ENCODE measurements at regions not wholly inside any gene's neighbourhood (a gene's known extent, or its start where the extent isn't known, plus 50 kb on each side); places are given as distances from the start of the nearest gene placed in this dataset.

DNA sequence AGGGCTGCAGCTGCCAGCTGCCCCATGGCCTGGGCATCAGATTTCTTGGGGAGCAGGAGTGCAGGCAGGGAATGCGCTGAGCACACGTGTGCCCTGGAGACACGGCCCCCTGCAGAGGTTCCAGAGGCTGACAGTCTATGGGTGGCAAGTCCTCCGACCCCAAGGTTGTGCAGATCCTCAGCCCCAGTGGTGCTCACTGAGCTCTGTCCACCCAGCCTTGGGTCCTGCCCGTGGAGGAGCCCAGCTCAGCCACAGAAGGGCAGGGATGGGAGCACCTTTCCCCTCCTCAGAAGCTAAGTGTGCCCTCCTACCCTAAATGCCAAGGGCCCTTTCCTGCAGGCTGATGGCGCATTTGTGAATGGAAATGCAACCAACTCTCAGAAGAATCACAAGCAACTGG, 341.0 kb downstream of the IRX2 start:
- TF ChIP-seq EZH2phosphoT487 (IDR thresholded peaks at IDR 0.05; ENCODE audit: low read length) (no peak), EZH2 (optimal IDR thresholded peaks at IDR 0.05; ENCODE audit: low read depth, low read length) (no peak)
- TF ChIP-seq, protein P1, sequence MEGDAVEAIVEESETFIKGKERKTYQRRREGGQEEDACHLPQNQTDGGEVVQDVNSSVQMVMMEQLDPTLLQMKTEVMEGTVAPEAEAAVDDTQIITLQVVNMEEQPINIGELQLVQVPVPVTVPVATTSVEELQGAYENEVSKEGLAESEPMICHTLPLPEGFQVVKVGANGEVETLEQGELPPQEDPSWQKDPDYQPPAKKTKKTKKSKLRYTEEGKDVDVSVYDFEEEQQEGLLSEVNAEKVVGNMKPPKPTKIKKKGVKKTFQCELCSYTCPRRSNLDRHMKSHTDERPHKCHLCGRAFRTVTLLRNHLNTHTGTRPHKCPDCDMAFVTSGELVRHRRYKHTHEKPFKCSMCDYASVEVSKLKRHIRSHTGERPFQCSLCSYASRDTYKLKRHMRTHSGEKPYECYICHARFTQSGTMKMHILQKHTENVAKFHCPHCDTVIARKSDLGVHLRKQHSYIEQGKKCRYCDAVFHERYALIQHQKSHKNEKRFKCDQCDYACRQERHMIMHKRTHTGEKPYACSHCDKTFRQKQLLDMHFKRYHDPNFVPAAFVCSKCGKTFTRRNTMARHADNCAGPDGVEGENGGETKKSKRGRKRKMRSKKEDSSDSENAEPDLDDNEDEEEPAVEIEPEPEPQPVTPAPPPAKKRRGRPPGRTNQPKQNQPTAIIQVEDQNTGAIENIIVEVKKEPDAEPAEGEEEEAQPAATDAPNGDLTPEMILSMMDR (IDR thresholded peaks at IDR 0.05; ENCODE audit: low read length) = no peak
